ENCODE measurements at regions not wholly inside any gene's neighbourhood (a gene's known extent, or its start where the extent isn't known, plus 50 kb on each side); places are given as distances from the start of the nearest gene placed in this dataset.

DNA sequence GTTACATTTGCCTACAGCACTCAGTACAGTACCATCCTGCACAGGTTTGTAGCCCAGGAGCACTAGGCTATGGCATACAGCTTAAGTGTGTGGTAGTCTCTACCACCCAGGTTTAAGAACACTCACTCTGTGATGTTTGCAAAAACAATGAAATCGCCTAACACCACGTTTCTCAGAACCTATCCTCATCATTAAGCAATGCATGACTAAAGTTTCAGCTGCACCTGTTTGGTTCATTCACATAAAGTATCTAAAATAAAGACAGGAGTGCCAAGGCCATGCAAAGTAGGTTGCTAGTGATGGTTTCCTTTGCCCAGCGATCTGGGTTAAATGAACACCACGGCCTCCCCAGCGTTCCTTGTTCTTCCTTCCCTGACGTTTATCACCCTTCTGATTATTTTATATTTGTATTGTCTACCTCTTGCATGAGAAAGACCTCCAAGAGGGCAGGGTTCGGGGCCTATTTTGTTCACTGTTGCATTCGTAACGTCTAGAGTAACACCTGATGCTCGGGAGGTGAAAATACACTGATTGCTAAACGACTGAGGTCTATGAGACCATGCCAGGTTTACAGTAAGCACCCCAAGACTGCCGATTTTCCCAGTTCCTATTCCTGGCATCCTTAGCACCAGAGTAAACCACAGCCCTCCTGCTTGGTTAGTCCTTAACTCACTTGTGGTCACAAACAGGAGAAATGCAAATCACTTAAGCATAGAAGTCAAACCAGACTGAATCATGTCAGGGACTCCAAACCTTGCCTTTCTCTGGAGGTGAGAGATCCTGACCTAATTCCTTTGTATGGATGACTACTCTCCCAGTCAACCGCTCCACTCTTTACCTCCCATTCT lies 204.1 kb upstream of the NFE2L3 start:
- DNase-seq (no peak), ATAC-seq (no peak)
- H3K4me1 ChIP-seq (ENCODE audit: low read depth), result peaks cover 27% of the 10 kb centered on the region
- intact Hi-C loops (cut with DNase I, micrococcal nuclease), result no loop called here
- no peak overlapping the region for H3K4me3 ChIP-seq
- TF ChIP-seq, protein P1, sequence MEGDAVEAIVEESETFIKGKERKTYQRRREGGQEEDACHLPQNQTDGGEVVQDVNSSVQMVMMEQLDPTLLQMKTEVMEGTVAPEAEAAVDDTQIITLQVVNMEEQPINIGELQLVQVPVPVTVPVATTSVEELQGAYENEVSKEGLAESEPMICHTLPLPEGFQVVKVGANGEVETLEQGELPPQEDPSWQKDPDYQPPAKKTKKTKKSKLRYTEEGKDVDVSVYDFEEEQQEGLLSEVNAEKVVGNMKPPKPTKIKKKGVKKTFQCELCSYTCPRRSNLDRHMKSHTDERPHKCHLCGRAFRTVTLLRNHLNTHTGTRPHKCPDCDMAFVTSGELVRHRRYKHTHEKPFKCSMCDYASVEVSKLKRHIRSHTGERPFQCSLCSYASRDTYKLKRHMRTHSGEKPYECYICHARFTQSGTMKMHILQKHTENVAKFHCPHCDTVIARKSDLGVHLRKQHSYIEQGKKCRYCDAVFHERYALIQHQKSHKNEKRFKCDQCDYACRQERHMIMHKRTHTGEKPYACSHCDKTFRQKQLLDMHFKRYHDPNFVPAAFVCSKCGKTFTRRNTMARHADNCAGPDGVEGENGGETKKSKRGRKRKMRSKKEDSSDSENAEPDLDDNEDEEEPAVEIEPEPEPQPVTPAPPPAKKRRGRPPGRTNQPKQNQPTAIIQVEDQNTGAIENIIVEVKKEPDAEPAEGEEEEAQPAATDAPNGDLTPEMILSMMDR (IDR thresholded peaks at IDR 0.05), result no peak
- H3K36me3 ChIP-seq (ENCODE audit: low read depth), result no peaks in the 10 kb centered on the region
- no peaks in the 10 kb centered on the region for H3K9me3 ChIP-seq

DNA sequence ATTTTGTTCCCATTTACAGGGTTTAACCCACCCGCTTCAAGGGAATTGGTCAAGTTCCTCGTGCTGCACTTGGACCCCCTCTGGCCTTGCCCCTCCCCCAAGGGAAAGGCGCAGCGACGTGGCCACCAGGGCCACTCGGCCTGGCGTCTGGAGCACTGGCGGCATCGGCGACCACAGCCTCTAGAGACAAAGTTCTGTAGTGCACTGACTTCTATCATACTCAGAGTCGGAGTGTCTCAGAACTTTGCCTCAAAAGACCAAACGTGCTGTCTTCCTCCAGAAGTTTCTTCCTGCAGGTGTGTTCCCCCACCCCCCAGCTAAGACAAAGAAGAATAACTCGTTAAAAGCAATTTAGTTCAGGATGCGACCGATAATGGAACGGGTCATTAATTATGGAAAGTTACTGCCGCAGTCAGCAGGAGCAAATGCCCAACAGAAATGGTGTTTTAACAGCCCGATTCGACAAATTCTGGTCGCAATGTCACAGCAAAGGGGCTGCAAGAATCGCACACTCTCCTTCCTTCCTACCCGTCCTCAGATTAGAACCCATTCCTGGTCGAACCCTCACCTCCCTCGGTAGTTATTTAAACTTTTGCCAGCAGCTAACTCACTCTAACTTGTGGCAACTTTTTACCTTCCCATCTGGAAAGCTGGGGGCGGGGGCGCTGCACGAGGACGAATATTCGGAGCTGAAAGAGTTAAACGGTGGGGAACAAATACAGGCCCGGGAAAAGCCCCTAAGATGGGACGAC lies 202.1 kb upstream of the NFE2L3 start:
- TF ChIP-seq, protein P1 (IDR thresholded peaks at IDR 0.05), result no peak
- ATAC-seq (peak; percentile 13), DNase-seq (peak; percentile 56 to 74 (median 70))
- no peaks in the 10 kb centered on the region for H3K9me3 ChIP-seq
- peak overlapping the region; percentile 50 for H3K4me3 ChIP-seq
- intact Hi-C loops (cut with DNase I, micrococcal nuclease), result no loop called here
- peaks cover 26% of the 10 kb centered on the region for H3K4me1 ChIP-seq (ENCODE audit: low read depth)
- no peaks in the 10 kb centered on the region for H3K36me3 ChIP-seq (ENCODE audit: low read depth)

DNA sequence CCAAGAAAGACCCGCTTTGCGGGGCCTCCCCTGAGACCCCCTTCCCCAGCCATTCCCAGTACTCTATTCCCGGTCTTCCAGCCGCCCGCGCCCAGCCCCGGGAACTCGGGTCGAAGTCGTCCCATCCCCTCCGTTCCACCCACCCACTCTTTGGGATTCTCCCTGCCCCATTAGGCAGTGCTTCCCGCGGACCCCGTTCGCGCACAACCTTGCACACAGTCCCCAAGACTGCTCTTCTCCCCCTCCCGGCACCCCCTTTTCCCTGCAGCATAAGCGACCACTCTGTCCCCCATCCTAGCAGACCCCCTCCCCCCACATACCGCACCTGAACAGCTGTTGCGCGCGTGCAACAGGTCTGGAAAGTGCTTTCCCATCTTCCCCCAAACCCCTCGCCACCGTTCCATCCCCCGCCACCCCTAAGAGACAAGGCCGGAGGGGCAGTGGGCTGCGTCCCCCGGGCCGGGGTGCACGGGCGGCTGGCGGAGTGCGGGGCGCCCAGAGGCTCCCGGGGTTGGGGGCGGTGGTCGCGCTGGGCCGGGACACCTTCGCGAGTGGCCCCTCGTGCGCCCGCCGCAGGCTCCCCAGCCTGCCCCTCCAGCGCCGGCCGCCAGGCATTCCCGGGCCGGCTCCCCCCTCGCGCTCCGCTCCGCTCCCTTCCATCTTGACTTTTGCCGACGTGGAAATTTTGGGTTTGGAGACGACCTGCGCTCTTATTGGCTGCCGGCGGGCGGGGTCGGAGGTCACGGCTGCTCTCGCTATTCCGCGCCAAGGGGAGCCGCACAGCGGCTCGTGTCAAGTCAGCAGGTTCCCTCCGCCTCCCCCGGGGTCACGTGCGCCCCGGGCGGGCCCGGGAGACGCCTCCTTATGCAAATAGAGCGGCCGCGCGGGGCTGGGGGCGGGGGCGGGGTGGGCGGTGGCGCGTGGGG lies 201.2 kb upstream of the NFE2L3 start:
- no peaks in the 10 kb centered on the region for H3K36me3 ChIP-seq (ENCODE audit: low read depth)
- H3K9me3 ChIP-seq, result no peaks in the 10 kb centered on the region
- DNase-seq (peak; percentile 96 to 98 (median 97)), ATAC-seq (peak; percentile 94)
- peaks cover 19% of the 10 kb centered on the region for H3K4me1 ChIP-seq (ENCODE audit: low read depth)
- peak overlapping the region; percentile 50 for H3K4me3 ChIP-seq
- TF ChIP-seq, protein P1 (IDR thresholded peaks at IDR 0.05), result no peak
- intact Hi-C loops (cut with DNase I, micrococcal nuclease), result no loop called here

DNA sequence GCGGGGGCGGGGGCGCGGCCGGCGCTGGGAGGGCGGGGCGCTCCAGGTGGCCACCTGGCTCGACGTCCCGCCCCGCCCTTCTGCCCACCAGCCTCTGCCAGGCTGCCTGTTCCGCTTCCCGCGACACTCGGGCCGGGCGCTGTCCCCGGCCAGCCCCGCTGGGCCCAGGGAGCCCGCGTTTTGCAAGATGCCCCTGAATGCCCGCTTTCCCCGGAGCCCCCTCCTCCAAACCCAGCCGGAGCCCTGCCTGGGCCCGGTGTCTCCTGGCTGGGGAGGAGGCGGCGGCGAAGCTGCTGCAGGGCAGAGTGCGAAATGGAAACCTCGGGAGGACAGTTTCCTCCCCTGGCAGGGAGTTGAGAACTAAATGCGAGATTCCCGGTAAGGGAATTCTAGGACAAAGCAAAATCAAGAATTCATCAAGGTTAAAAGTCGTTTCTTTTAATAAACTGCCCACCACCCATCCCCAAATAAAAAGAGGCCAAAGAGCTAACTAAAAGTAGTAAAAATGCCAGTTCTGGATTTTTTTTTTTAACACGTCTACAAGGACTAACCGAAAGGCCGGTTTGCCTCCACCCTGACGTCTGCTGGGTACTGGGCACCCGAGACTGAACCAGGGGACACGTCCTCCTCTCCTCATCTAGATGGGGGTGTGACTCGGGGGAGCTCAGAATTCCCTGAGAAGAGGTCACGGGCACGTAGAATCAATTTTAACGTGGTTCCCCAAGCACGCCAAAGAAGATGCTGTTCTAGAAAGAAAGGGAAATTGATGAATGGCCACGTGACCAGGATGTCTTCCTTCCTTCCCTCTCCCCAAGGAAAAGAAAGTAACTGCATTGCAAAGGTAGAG lies 200.4 kb upstream of the NFE2L3 start:
- intact Hi-C loops (cut with DNase I, micrococcal nuclease), result no loop called here
- DNase-seq (peak; percentile 40 to 58 (median 46)), ATAC-seq (peak; percentile 27)
- TF ChIP-seq, protein P1 (IDR thresholded peaks at IDR 0.05), result no peak
- H3K4me1 ChIP-seq (ENCODE audit: low read depth), result peaks cover 18% of the 10 kb centered on the region
- no peaks in the 10 kb centered on the region for H3K36me3 ChIP-seq (ENCODE audit: low read depth)
- no peaks in the 10 kb centered on the region for H3K9me3 ChIP-seq
- peak overlapping the region; percentile 32 for H3K4me3 ChIP-seq
